H9 (cell line): ENCODE measurements at regions not wholly inside any gene's neighbourhood (a gene's known extent, or its start where the extent isn't known, plus 50 kb on each side); places are given as distances from the start of the nearest gene placed in this dataset.
A peak's percentile ranks its signal among the peaks of the same experiment; 100 is the strongest.
"Not testable (repeated sequence)": the region's sequence is repeated elsewhere in the genome, so short reads cannot be mapped to it uniquely, and the experiment has no call there.

Source experiments
- DNase-seq: peaks from one replicate; pipeline ENCODE4 v3.0.0-alpha.2; 2017
- H2AFZ ChIP-seq: one replicate; pipeline ENCODE4 v1.6.1; 2013; ENCODE audit warnings: mild to moderate bottlenecking, low read length, control low read depth, moderate library complexity
- H2AK5ac ChIP-seq: 2 replicates; pipeline ENCODE4 v1.6.1; 2013; ENCODE audit warnings: low read length, control low read depth, mixed read lengths; ENCODE audit not compliant: insufficient read length
- H2BK120ac ChIP-seq: one replicate; pipeline ENCODE4 v1.6.1; 2013; ENCODE audit warnings: low read depth, mild to moderate bottlenecking, low read length, control low read depth, inconsistent platforms; ENCODE audit not compliant: poor library complexity, severe bottlenecking
- H2BK12ac ChIP-seq: 2 replicates; pipeline ENCODE4 v1.6.1; 2013; ENCODE audit warnings: low read length, control low read depth, mixed read lengths, low read depth; ENCODE audit not compliant: insufficient read length
- H2BK15ac ChIP-seq: 2 replicates; pipeline ENCODE4 v1.6.1; 2013; ENCODE audit warnings: low read depth, low read length, control low read depth
- H2BK20ac ChIP-seq: one replicate; pipeline ENCODE4 v1.6.1; 2013; ENCODE audit warnings: low read depth, mild to moderate bottlenecking, low read length, control low read depth, inconsistent platforms; ENCODE audit not compliant: poor library complexity, severe bottlenecking
- H2BK5ac ChIP-seq: 2 replicates; pipeline ENCODE4 v1.6.1; 2013; ENCODE audit warnings: low read length, control low read depth, mixed read lengths; ENCODE audit not compliant: insufficient read length
- H3K14ac ChIP-seq: 2 replicates; pipeline ENCODE4 v1.6.1; 2013; ENCODE audit warnings: low read length, control low read depth; ENCODE audit not compliant: insufficient read depth
- H3K18ac ChIP-seq: 2 replicates; pipeline ENCODE4 v1.6.1; 2013; ENCODE audit warnings: low read depth, mild to moderate bottlenecking, mixed read lengths, low read length, control low read depth; ENCODE audit not compliant: insufficient read length
- H3K23ac ChIP-seq: 2 replicates; pipeline ENCODE4 v1.6.1; 2013; ENCODE audit warnings: low read length, control low read depth, mixed read lengths, low read depth; ENCODE audit not compliant: insufficient read length
- H3K23me2 ChIP-seq: 2 replicates; pipeline ENCODE4 v1.6.1; 2013; ENCODE audit warnings: low read depth, mild to moderate bottlenecking, mixed read lengths, low read length, control low read depth; ENCODE audit not compliant: insufficient read length, poor library complexity, severe bottlenecking
- H3K27ac ChIP-seq: 2 replicates; pipeline ENCODE4 v1.5.1; 2013; ENCODE audit warnings: low read length, control low read depth, mixed read lengths, low read depth; ENCODE audit not compliant: insufficient read length
- H3K27me3 ChIP-seq: 2 replicates; pipeline ENCODE4 v1.6.1; 2013; ENCODE audit warnings: low read length, control low read depth, inconsistent platforms; ENCODE audit not compliant: insufficient read depth
- H3K4ac ChIP-seq: 2 replicates; pipeline ENCODE4 v1.6.1; 2013; ENCODE audit warnings: low read depth, mild to moderate bottlenecking, control low read depth, inconsistent platforms, low read length, moderate library complexity
- H3K4me1 ChIP-seq: 2 replicates; pipeline ENCODE4 v1.6.1; 2013; ENCODE audit warnings: low read length, control low read depth, inconsistent platforms; ENCODE audit not compliant: insufficient read depth
- H3K4me2 ChIP-seq: 2 replicates; pipeline ENCODE4 v1.6.1; 2013; ENCODE audit warnings: low read length, control low read depth, mixed read lengths; ENCODE audit not compliant: insufficient read length, insufficient read depth
- H3K56ac ChIP-seq: 2 replicates; pipeline ENCODE4 v1.6.1; 2013; ENCODE audit warnings: low read depth, mild to moderate bottlenecking, mixed read lengths, low read length, control low read depth; ENCODE audit not compliant: insufficient read length
- H3K79me1 ChIP-seq: 2 replicates; pipeline ENCODE4 v1.6.1; 2013; ENCODE audit warnings: low read depth, mild to moderate bottlenecking, moderate library complexity, low read length, control low read depth, inconsistent platforms; ENCODE audit not compliant: insufficient read depth, poor library complexity, severe bottlenecking
- H3K79me2 ChIP-seq: 2 replicates; pipeline ENCODE4 v1.6.1; 2013; ENCODE audit warnings: low read length, control low read depth, inconsistent platforms; ENCODE audit not compliant: insufficient read depth
- H3K9ac ChIP-seq: 2 replicates; pipeline ENCODE4 v1.6.1; 2013; ENCODE audit warnings: low read length, control low read depth, mixed read lengths; ENCODE audit not compliant: insufficient read length; ENCODE audit errors: extremely low read depth
- H3K9me3 ChIP-seq: one replicate; pipeline ENCODE4 v1.6.1; 2013; ENCODE audit warnings: low read depth, low read length, inconsistent platforms; ENCODE audit not compliant: control insufficient read depth
- H3T11ph ChIP-seq: one replicate; pipeline ENCODE4 v1.6.1; 2013; ENCODE audit warnings: mild to moderate bottlenecking, low read length, control low read depth, inconsistent platforms
- H4K20me1 ChIP-seq: one replicate; pipeline ENCODE4 v1.6.1; 2013; ENCODE audit not compliant: control insufficient read depth, insufficient read length, insufficient read depth
- H4K5ac ChIP-seq: 2 replicates; pipeline ENCODE4 v1.6.1; 2013; ENCODE audit warnings: low read depth, mild to moderate bottlenecking, mixed read lengths, low read length, control low read depth; ENCODE audit not compliant: insufficient read length
- H4K8ac ChIP-seq: replicated peaks from 2 replicates; pipeline ENCODE4 v1.6.1; 2013; ENCODE audit warnings: low read length, control low read depth, mixed read lengths, low read depth; ENCODE audit not compliant: insufficient read length
- H4K91ac ChIP-seq: 2 replicates; pipeline ENCODE4 v1.6.1; 2013; ENCODE audit warnings: low read depth, mild to moderate bottlenecking, moderate library complexity, mixed read lengths, low read length, control low read depth; ENCODE audit not compliant: insufficient read length
- H3K27ac Mint-ChIP-seq, 3 experiments: 2 replicates in 2 of 3; 3 replicates in 1 of 3; pipeline ENCODE4 v1.8.0; 2020 to 2021; ENCODE audit warnings: mixed read lengths in 3 of 3, mild to moderate bottlenecking in 1 of 3, moderate library complexity in 1 of 3
- H3K27me3 Mint-ChIP-seq: 2 replicates; pipeline ENCODE4 v1.8.0; 2021; ENCODE audit warnings: low read depth, mild to moderate bottlenecking, moderate library complexity, mixed read lengths
- H3K36me3 Mint-ChIP-seq, 3 experiments: 2 replicates in 2 of 3; 3 replicates in 1 of 3; pipeline ENCODE4 v1.8.0; 2020 to 2021; ENCODE audit warnings: low read depth in 3 of 3, mixed read lengths in 3 of 3; ENCODE audit not compliant: insufficient read depth in 1 of 3
- H3K4me1 Mint-ChIP-seq, 2 experiments: 2 replicates each; pipeline ENCODE4 v1.8.0; 2020; ENCODE audit warnings: mixed read lengths in 2 of 2
- H3K4me3 Mint-ChIP-seq, 2 experiments: 2 replicates in 1 of 2; 3 replicates in 1 of 2; pipeline ENCODE4 v1.8.0; 2020 to 2021; ENCODE audit warnings: mild to moderate bottlenecking in 2 of 2, mixed read lengths in 2 of 2, moderate library complexity in 1 of 2
- H3K9me3 Mint-ChIP-seq, 2 experiments: 2 replicates in 1 of 2; 3 replicates in 1 of 2; pipeline ENCODE4 v1.8.0; 2020; ENCODE audit warnings: mild to moderate bottlenecking in 2 of 2, mixed read lengths in 2 of 2, moderate library complexity in 1 of 2
- CTCF ChIP-seq: fragments of 200-600 bp; sonication (generic); conservative IDR thresholded peaks from 3 replicates; pipeline ENCODE4 v1.8.0; 2021; ENCODE audit warnings: antibody characterized with exemption, mild to moderate bottlenecking
- WGBS: extraction: QIAGEN DNeasy Blood & Tissue Kit; methylation state at CpG from one replicate; pipeline ENCODE4 v1.1.7; 2013; ENCODE audit warnings: missing lambda C conversion rate, low lambda C conversion rate, mixed read lengths; ENCODE audit not compliant: insufficient read length; ENCODE audit errors: extremely low coverage; 5-methylcytosine and 5-hydroxymethylcytosine counted together

GRCh38 chr10:100637785-100638184, 102.0 kb downstream of the HIF1AN start:
- no peak overlapping the region for H2BK5ac ChIP-seq
- H3K4ac ChIP-seq: no peak overlapping the region
- H3K23ac ChIP-seq: no peak overlapping the region
- Mint-ChIP-seq H3K4me3 (peak overlapping the region in 1 of 2 experiments; percentile 28; a peak in 1 of 5 replicates), H3K36me3 (0 out of 7 replicates have a peak, but pooled peaks cover 0 to 6% (median 0%) of the 10 kb centered on the region in 3 experiments), H3K9me3 (no peaks in the 10 kb centered on the region; a peak in 1 of 5 replicates), H3K4me1 (peaks cover 32 to 42% of the 10 kb centered on the region in 2 experiments), H3K27me3 (peaks cover 41% of the 10 kb centered on the region), H3K27ac (peak overlapping the region in 1 of 3 experiments; percentile 14; a peak in 1 of 7 replicates)
- no peak overlapping the region for H2BK12ac ChIP-seq
- DNase-seq: peak; percentile 90
- H4K8ac ChIP-seq: no peak overlapping the region
- H3K9me3 ChIP-seq: no peaks in the 10 kb centered on the region
- H2BK120ac ChIP-seq: no peak overlapping the region
- H2AK5ac ChIP-seq: no peak overlapping the region
- peak; percentile 85 for TF ChIP-seq CTCF
- no CpG with 5 or more reads among the region's 9 CpGs for WGBS
- H3K18ac ChIP-seq: no peak overlapping the region
- H4K5ac ChIP-seq: no peak overlapping the region
- H3T11ph ChIP-seq: no peak overlapping the region
- H3K27ac ChIP-seq: no peak overlapping the region
- H2BK15ac ChIP-seq: no peak overlapping the region
- H3K27me3 ChIP-seq: no peaks in the 10 kb centered on the region; the same call in 1 of the 2 replicates
- no peaks in the 10 kb centered on the region for H3K79me2 ChIP-seq
- H3K4me2 ChIP-seq: no peak overlapping the region
- peaks cover 3% of the 10 kb centered on the region; the same call in 1 of the 2 replicates for H3K4me1 ChIP-seq
- H3K23me2 ChIP-seq: peaks cover 3% of the 10 kb centered on the region
- no peak overlapping the region for H3K56ac ChIP-seq
- no peak overlapping the region for H2BK20ac ChIP-seq
- no peaks in the 10 kb centered on the region for H4K20me1 ChIP-seq
- no peak overlapping the region for H3K14ac ChIP-seq
- H3K79me1 ChIP-seq: no peaks in the 10 kb centered on the region
- H3K9ac ChIP-seq: no peak overlapping the region
- H4K91ac ChIP-seq: no peak overlapping the region
- no peak overlapping the region for H2AFZ ChIP-seq

GRCh38 chr10:100638969-100639368, 103.2 kb downstream of the HIF1AN start:
- H3K4me3 Mint-ChIP-seq, H3K9me3 ChIP-seq, H2BK5ac ChIP-seq, H3K79me2 ChIP-seq, H2BK20ac ChIP-seq, H4K8ac ChIP-seq, H3K9ac ChIP-seq, H4K20me1 ChIP-seq, H3K14ac ChIP-seq, H3K27ac ChIP-seq, H3K9me3 Mint-ChIP-seq, H2BK12ac ChIP-seq, H4K5ac ChIP-seq, H3K23ac ChIP-seq, H4K91ac ChIP-seq, H3T11ph ChIP-seq, H3K27ac Mint-ChIP-seq, H2AK5ac ChIP-seq, H2BK15ac ChIP-seq, H2BK120ac ChIP-seq, H3K23me2 ChIP-seq, H3K4me1 ChIP-seq, H2AFZ ChIP-seq, H3K56ac ChIP-seq, H3K27me3 ChIP-seq, DNase-seq, H3K4ac ChIP-seq, H3K36me3 Mint-ChIP-seq, H3K4me2 ChIP-seq, H3K79me1 ChIP-seq, H3K18ac ChIP-seq: not testable (repeated sequence)
- Mint-ChIP-seq H3K27me3 (peaks cover 49% of the 10 kb centered on the region), H3K4me1 (peaks cover 34 to 48% of the 10 kb centered on the region in 2 experiments)
- WGBS: no CpG with 5 or more reads among the region's 6 CpGs
